ENCODE measurements at regions not wholly inside any gene's neighbourhood (a gene's known extent, or its start where the extent isn't known, plus 50 kb on each side); places are given as distances from the start of the nearest gene placed in this dataset.

GRCh38 chr1:147391114-147391513 is 148.6 kb downstream of the CHD1L start:
- TF ChIP-seq CTCF (IDR thresholded peaks at IDR 0.05) (no peak), POLR2A (IDR thresholded peaks at IDR 0.05) (no peak)

All from uterus (tissue), 2 donors.